B cell (primary cell): ENCODE measurements at regions not wholly inside any gene's neighbourhood (a gene's known extent, or its start where the extent isn't known, plus 50 kb on each side); places are given as distances from the start of the nearest gene placed in this dataset.

Experiments used
- ATAC-seq: fragments of 200-7000 bp; cut with Tn5 transposase; one replicate; pipeline ENCODE4 v1.10.0; 2021; ENCODE audit warnings: low read depth, mild to moderate bottlenecking, moderate number of reproducible peaks, moderate library complexity
- CTCF ChIA-PET: fragments of 350-600 bp; sonication (Branson Sonifier 250); formaldehyde crosslinking; loops from one replicate; lab custom pipeline; 2021; ENCODE audit warnings: antibody characterized with exemption, inconsistent platforms; lab: Charles Lee
- POLR2A ChIA-PET: fragments of 350-600 bp; sonication (Branson Sonifier 250); formaldehyde crosslinking; loops from one replicate; lab custom pipeline; 2021; ENCODE audit warnings: antibody characterized with exemption; lab: Charles Lee
- DNase-seq: peaks from one replicate; pipeline ENCODE4 v3.0.0; 2013
- H2AFZ ChIP-seq: 2 replicates; pipeline ENCODE4 v1.6.1; 2012; ENCODE audit warnings: mild to moderate bottlenecking, low read depth, low read length; ENCODE audit not compliant: insufficient read depth, poor library complexity, severe bottlenecking
- H3K27ac ChIP-seq, 2 donors: 1 replicate in 1 of 2; 2 replicates in 1 of 2; pipeline ENCODE4 v1.5.1; 2012 to 2013; ENCODE audit warnings: low read length in 2 of 2, mild to moderate bottlenecking in 2 of 2, moderate library complexity in 1 of 2
- H3K27me3 ChIP-seq, 4 experiments: fragments of 200-600 bp in 1 of 4; sonication (generic) in 1 of 4; replicated peaks in 1 of 4; 1 replicate in 2 of 4; 2 replicates in 2 of 4; pipeline versions ENCODE4 v1.6.1 to v1.7.0; 2013 to 2016; ENCODE audit warnings: low read length in 3 of 4, mild to moderate bottlenecking in 2 of 4, mixed read lengths in 1 of 4, moderate library complexity in 1 of 4; ENCODE audit not compliant: insufficient read depth in 4 of 4, control insufficient read depth in 3 of 4; ENCODE audit errors: control extremely low read depth in 1 of 4
- H3K36me3 ChIP-seq, 2 experiments: replicated peaks in 1 of 2; 1 replicate in 1 of 2; 2 replicates in 1 of 2; pipeline versions ENCODE4 v1.6.1 to v1.7.1; 2013; ENCODE audit warnings: low read length in 1 of 2; ENCODE audit not compliant: insufficient read depth in 2 of 2, control insufficient read depth in 1 of 2; ENCODE audit errors: control extremely low read depth in 1 of 2, extremely low read depth in 1 of 2
- H3K4me1 ChIP-seq, 2 donors: fragments of 200-600 bp in 1 of 2; sonication (generic) in 1 of 2; 1 replicate in 1 of 2; 2 replicates in 1 of 2; pipeline versions ENCODE4 v1.5.1 to v1.6.1; 2013 to 2017; ENCODE audit warnings: low read length in 2 of 2; ENCODE audit not compliant: control insufficient read depth in 2 of 2, insufficient read depth in 2 of 2
- H3K4me2 ChIP-seq: replicated peaks from 2 replicates; pipeline ENCODE3; 2012; ENCODE audit warnings: mild to moderate bottlenecking, low read depth, low read length; ENCODE audit not compliant: poor library complexity, severe bottlenecking
- H3K4me3 ChIP-seq, 5 experiments: fragments of 200-600 bp in 1 of 5; sonication (generic) in 1 of 5; 1 replicate in 3 of 5; 2 replicates in 2 of 5; pipeline versions ENCODE4 v1.5.1 to v1.7.0; 2011 to 2016; ENCODE audit warnings: low read length in 4 of 5, mild to moderate bottlenecking in 4 of 5, low read depth in 2 of 5, control low read depth in 1 of 5, moderate library complexity in 1 of 5; ENCODE audit not compliant: insufficient read depth in 1 of 5; ENCODE audit errors: control extremely low read depth in 1 of 5, extremely low read depth in 1 of 5
- H3K79me2 ChIP-seq: fragments of 200-600 bp; sonication (generic); one replicate; pipeline ENCODE4 v1.6.0; 2016; ENCODE audit warnings: low read length; ENCODE audit not compliant: control insufficient read depth, insufficient read depth
- H3K9ac ChIP-seq: fragments of 200-600 bp; sonication (generic); 2 replicates; pipeline ENCODE4 v1.6.1; 2017; ENCODE audit warnings: mild to moderate bottlenecking, low read length, moderate library complexity
- H3K9me3 ChIP-seq, 3 donors: one replicate each; pipeline versions ENCODE4 v1.6.1 to v1.7.1; 2013; ENCODE audit warnings: low read length in 2 of 3; ENCODE audit not compliant: control insufficient read depth in 2 of 3, insufficient read depth in 1 of 3; ENCODE audit errors: control extremely low read depth in 1 of 3
- H4K20me1 ChIP-seq: 2 replicates; pipeline ENCODE4 v1.6.0; 2012; ENCODE audit warnings: mild to moderate bottlenecking, low read length; ENCODE audit not compliant: insufficient read depth, control insufficient read depth, poor library complexity, severe bottlenecking
- H3K27ac Mint-ChIP-seq: one replicate; pipeline ENCODE4 v1.8.0; 2021; ENCODE audit warnings: mixed read lengths
- H3K27me3 Mint-ChIP-seq: one replicate; pipeline ENCODE4 v1.8.0; 2021; ENCODE audit warnings: mixed read lengths
- H3K4me1 Mint-ChIP-seq: one replicate; pipeline ENCODE4 v1.8.0; 2021; ENCODE audit warnings: mixed read lengths
- H3K4me3 Mint-ChIP-seq: one replicate; pipeline ENCODE4 v1.8.0; 2021; ENCODE audit warnings: mixed read lengths
- H3K9me3 Mint-ChIP-seq: one replicate; pipeline ENCODE4 v1.8.0; 2022; ENCODE audit warnings: mixed read lengths; ENCODE audit not compliant: insufficient read depth
- EZH2 ChIP-seq: IDR thresholded peaks from 2 replicates; pipeline ENCODE4 v1.6.1; 2012; ENCODE audit warnings: borderline replicate concordance, low read depth, mild to moderate bottlenecking, moderate library complexity, low read length; ENCODE audit not compliant: insufficient read depth, poor library complexity, severe bottlenecking
- WGBS: methylation state at CpG from one replicate; pipeline ENCODE4 v1.1.5; 2013; ENCODE audit warnings: missing lambda C conversion rate; ENCODE audit not compliant: insufficient coverage; 5-methylcytosine and 5-hydroxymethylcytosine counted together
- intact Hi-C: fragments of 100-400 bp; cut with micrococcal nuclease; formaldehyde crosslinking; loops from one replicate; pipeline ENCODE4 v1.10.0; 2022
- TF ChIP-seq, protein P1 (sequence below): fragments of 200-600 bp; IDR thresholded peaks from one replicate; pipeline ENCODE4 v1.8.0; 2022; ENCODE audit warnings: antibody characterized with exemption, mild to moderate bottlenecking

DNA sequence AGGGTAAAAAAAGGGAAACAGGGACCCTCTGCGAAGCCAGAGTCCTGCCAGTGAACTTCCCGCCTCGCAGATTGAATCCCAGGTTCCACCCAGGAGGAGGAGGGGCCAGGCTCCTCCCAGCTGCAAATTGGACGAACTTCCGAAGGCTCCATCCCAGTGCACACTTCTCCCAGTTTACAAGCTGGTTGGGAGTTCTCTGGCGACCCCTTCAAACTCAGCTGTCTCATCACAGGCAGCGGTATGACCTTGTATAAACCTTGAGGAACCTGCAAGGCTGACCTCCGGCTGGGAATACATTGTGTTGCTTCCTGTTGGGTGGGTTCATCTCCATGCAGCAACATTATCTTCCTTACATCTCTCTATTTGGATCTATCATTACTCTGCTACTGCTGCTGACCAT, 962.7 kb downstream of the GRIK2 start:
- Histone ChIP-seq H3K27me3 (no peaks in the 10 kb centered on the region), H3K4me1 (no peaks in the 10 kb centered on the region), H3K4me2 (no peak overlapping the region), H3K9ac (no peak overlapping the region), H3K36me3 (no peaks in the 10 kb centered on the region), H3K4me3 (no peak overlapping the region), H3K9me3 (peaks cover 0 to 2% (median 0%) of the 10 kb centered on the region in 3 donors), H3K79me2 (no peaks in the 10 kb centered on the region), H2AFZ (no peak overlapping the region), H3K27ac (no peak overlapping the region), H4K20me1 (no peaks in the 10 kb centered on the region)
- DNase-seq (no peak), ATAC-seq (no peak)
- POLR2A ChIA-PET = no interaction called here
- H3K27me3 Mint-ChIP-seq = no peaks in the 10 kb centered on the region
- H3K4me1 Mint-ChIP-seq = no peaks in the 10 kb centered on the region
- intact Hi-C loops = no loop called here
- H3K9me3 Mint-ChIP-seq = no peaks in the 10 kb centered on the region
- no peak for TF ChIP-seq EZH2
- TF ChIP-seq, protein P1, sequence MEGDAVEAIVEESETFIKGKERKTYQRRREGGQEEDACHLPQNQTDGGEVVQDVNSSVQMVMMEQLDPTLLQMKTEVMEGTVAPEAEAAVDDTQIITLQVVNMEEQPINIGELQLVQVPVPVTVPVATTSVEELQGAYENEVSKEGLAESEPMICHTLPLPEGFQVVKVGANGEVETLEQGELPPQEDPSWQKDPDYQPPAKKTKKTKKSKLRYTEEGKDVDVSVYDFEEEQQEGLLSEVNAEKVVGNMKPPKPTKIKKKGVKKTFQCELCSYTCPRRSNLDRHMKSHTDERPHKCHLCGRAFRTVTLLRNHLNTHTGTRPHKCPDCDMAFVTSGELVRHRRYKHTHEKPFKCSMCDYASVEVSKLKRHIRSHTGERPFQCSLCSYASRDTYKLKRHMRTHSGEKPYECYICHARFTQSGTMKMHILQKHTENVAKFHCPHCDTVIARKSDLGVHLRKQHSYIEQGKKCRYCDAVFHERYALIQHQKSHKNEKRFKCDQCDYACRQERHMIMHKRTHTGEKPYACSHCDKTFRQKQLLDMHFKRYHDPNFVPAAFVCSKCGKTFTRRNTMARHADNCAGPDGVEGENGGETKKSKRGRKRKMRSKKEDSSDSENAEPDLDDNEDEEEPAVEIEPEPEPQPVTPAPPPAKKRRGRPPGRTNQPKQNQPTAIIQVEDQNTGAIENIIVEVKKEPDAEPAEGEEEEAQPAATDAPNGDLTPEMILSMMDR = no peak
- no peak overlapping the region for H3K4me3 Mint-ChIP-seq
- 85% methylated on average over 8 of the region's 8 CpGs for whole genome bisulfite sequencing
- CTCF ChIA-PET = no interaction called here
- no peak overlapping the region for H3K27ac Mint-ChIP-seq

DNA sequence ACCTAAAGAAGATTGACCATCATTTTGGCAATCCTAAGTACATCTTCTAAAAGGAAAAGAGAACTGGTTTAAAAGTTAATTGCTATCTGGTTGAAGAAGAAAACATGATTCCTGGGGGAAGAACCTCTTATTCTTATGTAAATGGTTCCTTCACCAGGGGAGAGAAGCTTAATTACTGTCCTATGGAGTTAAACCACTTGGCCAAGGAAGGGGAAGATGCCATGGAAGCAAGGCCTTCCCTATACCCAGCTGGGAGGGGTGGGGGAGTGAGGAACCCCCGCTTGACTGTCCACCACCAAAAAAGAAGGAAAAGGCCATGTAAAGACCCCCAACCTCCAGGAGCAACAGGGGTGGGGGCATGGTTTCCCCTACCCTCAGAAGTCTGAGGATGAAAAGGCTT, 962.1 kb downstream of the GRIK2 start:
- no peak overlapping the region for H2AFZ ChIP-seq
- H3K27me3 ChIP-seq = no peaks in the 10 kb centered on the region
- H3K4me3 ChIP-seq = no peak overlapping the region
- no peaks in the 10 kb centered on the region for H3K79me2 ChIP-seq
- H3K9ac ChIP-seq = no peak overlapping the region
- no peaks in the 10 kb centered on the region for H3K36me3 ChIP-seq
- H3K9me3 ChIP-seq = peaks cover 0 to 2% (median 0%) of the 10 kb centered on the region in 3 donors
- Mint-ChIP-seq H3K9me3 (no peaks in the 10 kb centered on the region), H3K4me3 (no peak overlapping the region), H3K4me1 (no peaks in the 10 kb centered on the region), H3K27ac (no peak overlapping the region), H3K27me3 (no peaks in the 10 kb centered on the region)
- no CpG with 5 or more reads among the region's 1 CpG for WGBS
- POLR2A ChIA-PET = no interaction called here
- CTCF ChIA-PET = no interaction called here
- TF ChIP-seq EZH2 = no peak
- TF ChIP-seq, protein P1 = no peak
- ATAC-seq (no peak), DNase-seq (no peak)
- intact Hi-C loops = no loop called here
- H3K27ac ChIP-seq = no peak overlapping the region
- H3K4me2 ChIP-seq = no peak overlapping the region
- H3K4me1 ChIP-seq = no peaks in the 10 kb centered on the region
- no peaks in the 10 kb centered on the region for H4K20me1 ChIP-seq
